ENCODE measurements at regions not wholly inside any gene's neighbourhood (a gene's known extent, or its start where the extent isn't known, plus 50 kb on each side); places are given as distances from the start of the nearest gene placed in this dataset.

DNA sequence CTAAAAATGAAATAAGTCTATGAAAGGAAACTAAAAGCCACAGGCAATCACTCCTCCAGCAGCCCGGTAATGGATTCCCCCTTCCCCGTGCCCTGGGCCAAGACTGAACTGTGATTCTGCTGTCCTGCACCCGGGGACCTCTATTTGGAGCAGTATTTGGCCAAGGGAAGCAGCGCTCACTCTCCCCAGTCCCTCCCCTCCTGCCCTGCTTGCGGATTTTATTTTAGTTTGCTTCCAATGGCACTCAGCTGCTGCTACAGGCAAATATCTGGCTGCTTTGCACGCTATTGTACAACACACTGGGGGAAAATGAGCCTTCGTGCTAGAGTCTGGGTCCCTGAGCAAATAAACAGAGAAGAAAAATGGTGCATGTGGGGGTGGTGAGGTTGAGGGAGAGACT, 975.7 kb upstream of the RBFOX1 start:
- no peak for DNase-seq

DNA sequence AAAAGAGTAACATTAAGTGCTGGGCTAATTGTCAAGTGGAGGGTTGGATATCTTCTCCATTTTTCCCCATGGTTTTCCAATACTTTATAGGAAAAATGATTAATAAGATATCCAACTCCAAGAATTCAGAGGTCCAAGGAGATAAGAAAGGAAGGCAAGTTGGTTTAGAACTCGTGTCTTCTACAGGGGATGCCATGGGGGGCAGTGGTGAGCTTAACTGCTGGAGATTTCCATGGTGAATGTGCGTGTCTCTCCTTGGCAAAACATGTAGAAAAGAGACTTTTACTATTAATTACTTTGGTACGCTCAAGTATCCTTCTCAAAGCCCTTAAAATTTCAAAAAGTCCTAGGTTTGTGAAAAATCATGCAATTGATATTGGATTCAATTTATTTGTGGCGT, 982.9 kb upstream of the RBFOX1 start:
- DNase-seq: no peak

DNA sequence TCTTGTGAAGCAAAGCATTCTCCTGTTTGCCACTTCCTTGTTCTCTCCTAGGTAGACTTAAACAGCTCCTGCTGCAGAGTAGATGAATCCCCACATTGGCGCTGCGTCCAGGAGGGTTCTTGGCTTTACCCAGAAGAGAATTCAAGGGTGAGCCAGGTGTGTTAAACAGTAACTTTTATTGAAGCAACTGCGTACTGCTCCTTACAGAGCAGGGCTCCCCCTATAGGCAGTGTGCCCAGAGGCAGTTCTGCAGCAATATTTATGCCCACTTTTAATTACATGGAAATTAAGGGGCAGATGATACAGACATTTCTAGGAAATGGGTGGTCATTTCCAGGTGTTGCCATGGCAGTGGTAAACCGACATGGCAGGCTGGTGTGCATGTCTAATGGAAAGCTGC, 987.6 kb upstream of the RBFOX1 start:
- DNase-seq: no peak

DNA sequence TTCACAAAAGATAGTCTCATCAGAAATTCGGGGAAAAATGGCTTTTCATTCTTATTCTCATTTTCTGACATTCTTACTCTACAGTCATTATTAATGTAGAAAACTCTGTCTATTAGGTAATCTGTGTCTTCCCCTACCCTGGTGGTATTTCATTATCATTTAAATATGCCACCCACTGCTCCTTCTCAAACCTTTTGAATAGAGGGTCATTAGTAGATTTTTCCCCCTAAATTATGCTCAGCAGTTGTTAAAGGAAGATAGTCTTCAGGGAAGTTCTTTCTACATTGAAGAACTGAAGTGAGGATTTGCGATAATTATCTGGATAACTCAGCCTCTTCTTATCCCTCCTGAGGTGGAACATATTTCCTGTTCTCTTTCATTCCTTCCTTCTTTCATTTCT, 989.5 kb upstream of the RBFOX1 start:
- no peak for DNase-seq

DNA sequence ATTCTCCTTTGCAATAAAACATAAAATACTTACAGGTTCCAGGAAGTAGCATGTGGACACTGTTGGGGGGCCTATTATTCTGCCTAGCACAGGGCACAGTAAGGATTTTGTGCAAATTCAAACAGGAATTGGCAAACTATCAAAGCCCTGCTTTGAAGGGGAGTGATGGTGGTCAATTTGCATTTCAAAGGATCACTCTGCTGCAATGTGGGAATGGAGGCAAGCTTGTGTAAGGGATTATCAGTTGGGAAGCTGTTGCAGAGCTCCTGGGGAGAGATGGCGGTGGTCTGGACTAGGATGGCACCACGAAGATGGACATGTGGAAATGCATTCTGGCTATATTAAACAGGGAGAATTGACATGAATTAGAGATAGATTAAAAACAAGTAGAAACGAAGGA, 990.7 kb upstream of the RBFOX1 start:
- DNase-seq: no peak

DNA sequence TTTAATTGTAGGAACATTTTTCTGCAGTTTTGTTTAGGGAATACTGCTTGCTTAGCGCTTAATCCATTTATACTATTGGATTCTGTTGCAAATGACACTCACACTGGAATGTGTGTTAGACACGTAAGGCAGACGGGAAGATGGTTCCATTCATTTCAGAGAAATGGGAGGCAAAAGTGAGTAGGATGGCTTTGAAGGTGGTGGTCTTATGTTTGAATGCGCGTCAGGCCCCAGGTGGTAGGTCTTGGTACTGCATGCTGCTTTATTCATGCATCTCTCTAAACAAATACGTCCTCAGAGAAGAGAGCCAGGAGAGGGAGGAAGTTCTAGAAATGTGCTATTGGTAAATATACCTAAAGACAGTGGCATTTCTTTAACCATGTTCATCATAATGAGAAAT, 997.6 kb upstream of the RBFOX1 start:
- peak in 1 of 2 donors; percentile 5 for DNase-seq

DNA sequence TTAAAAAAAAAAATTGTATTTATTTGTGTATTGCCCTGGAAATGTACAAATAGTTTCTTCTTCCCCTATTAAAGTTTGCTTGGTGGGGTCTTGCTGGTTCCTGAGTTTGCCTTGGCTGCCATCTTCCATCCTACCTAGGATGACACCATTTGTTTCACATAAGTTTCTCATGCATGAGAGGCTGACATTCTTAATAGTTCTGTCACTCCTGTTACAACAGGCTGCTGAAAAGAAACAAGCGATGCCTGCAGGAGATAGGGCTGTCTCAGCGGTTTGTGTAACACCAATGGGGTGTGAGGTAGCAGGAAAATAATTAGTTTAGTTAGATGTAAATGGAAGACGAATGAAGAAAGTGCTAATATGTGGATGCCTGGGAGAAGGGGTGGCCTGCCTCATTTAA, 1000.9 kb upstream of the RBFOX1 start:
- DNase-seq: no peak

DNA sequence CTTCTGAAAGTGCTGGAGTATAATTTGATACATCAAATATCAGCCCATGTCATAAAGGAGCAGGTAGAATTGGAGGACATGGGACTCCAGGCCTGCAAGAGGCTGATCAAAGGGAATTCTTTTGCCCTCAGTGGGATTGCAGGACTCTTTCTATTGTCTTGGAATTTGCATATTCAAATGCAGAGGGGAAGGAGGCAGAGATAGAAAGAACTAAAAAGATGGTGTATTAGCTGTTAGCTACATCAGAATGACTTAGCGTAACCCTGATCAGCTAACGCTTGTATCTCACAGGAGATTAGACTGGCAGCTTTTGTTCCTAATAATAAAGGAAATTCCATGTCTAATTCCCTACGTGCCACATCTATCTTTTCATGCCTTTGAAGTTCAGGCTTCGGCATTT, 1014.7 kb upstream of the RBFOX1 start:
- no peak for DNase-seq

DNA sequence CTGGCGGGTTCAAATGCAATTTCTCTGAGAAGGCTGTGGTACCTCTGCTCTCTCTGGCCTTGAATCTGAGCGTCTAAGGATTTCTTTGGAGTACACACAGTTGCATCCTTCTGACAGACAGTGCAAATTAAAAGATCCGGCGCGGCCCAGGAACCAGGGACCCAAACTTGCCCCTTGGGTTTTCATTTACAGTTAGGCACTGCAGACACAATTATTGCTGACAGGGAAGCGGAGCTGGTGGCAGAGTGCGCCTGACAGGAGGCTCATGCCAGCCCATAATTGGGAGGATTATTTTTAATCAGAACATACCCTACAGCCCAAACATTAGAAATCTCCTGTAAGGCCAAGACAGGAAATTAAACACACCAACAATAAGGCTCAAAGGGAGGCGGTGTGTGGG, 1023.4 kb upstream of the RBFOX1 start:
- DNase-seq: no peak

DNA sequence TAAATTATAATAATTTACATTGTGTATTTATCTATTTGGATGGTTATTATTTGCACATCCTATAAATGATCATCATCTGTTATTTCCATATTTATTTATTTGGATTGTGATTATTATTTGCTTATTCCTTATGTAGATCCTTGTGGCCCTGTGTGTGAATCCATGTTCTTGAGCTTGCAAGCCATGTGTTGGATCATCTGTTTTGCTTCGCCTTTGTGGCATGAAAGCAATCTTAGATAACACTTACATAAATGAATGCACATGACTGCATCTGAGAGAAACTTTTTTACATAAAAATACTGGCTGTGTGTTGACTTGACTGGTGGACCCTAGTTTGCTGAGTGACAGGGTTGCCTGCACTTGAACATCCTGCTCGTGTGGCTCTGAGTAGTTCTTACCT, 1024.5 kb upstream of the RBFOX1 start:
- DNase-seq: no peak

DNA sequence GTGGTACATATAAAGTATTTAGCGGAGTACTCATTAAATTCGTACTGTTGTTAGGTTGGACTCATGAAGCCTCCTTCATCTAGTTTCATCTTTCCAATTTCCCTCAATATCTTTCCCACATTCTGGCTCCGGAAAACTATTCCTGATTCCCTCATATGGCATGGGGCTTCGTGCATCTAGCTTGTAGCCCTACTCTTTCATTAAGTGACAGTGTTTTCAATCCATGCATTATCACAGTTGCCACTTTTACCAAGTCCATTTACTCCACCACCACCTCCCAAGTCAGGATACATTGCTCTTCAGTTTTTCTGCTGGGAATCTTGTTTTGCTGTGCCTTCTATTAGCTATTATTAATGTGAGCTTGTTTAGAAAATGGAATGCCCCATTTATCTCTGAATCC, 1032.1 kb upstream of the RBFOX1 start:
- no peak for DNase-seq

DNA sequence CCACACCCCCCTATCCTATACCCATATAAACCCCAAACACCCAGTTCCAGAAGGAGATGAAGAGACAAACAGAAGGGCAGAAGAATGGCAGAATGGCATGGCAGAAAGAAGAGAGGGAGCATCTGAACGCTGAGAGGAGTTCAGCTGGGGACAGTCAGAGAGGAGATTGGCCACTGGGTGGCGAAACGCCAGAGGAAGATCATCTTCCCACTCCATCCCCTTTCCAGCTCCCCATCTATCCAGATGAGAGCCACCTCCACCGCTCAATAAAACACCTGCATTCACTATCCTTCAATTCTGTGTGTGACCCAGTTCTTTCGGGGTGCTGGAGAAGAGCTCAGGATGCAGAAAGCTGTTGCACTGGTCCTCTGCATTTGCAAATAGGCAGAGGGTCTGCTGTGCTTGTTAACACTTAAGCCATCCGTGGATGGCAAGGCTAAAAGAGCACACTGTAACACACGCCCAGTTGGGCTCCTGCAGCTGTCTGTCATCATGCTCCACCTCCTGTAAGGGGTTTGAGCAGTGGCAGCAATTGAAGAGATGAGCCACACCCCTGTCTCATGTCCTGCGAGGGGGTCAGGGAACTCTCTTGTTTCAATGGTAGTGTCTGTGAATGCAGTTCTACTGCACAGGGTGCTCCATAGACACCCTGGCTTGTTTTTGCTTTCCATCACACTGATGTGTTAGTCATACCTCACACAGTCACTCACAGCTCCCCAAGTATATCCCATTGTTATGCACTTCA, 1034.8 kb upstream of the RBFOX1 start:
- DNase-seq: no peak

DNA sequence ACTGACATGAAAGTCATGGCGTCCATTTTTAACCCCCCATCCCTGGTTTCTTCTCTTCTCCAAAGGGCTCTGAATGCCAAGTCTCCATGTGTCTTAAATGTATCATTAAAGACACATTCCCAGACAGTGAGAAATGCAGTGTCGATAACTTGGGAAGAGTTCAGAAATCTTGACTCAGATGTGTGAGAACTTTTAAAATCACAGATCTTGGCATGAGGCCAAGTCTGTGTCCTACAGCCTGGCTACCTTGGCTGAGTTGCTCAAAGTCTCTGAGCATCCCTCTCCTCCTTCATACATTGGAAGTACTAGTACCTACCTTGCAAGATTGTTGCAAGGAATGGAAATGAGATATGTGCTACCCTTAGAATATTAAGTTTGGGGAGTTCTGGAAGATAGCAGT, 1046.5 kb upstream of the RBFOX1 start:
- no peak for DNase-seq

DNA sequence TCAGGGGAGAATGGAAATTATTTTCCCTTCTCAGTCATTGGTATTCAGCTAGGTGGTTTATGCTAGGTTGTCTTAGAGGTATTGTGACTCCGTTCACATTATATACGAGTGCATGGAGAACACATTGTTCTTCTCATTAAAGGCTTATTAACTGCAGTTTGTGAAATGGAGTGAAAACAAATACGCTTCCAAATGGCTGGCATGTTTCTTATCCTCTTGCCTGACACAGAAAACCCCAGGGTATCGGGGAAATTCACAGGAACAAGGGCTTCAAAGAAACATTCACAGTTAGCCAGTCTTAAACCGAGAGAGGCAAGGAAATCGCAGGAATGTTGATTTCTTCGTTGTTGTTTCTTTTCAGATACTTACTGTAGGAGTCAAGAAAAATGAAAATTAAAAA, 1047.9 kb upstream of the RBFOX1 start:
- no peak for DNase-seq

DNA sequence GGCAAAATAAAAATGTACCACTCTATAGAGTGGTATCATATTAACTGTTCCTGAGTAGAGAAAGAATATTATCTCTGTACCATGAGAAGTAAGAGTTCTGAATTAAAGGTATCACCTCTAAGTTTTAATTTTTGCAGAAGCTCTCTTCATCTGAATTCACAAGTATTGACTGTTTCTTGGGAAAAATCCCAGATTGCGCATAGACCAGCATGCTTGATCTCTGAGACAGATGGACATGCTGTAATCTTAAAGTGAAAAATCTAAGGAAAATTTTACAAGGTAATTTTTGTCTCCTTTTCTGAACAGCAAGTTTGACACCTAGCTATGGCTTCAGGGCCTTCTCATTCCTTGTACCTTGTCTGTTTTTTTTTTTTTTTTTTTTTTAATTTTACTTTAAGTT, 1050.7 kb upstream of the RBFOX1 start:
- no peak for DNase-seq

DNA sequence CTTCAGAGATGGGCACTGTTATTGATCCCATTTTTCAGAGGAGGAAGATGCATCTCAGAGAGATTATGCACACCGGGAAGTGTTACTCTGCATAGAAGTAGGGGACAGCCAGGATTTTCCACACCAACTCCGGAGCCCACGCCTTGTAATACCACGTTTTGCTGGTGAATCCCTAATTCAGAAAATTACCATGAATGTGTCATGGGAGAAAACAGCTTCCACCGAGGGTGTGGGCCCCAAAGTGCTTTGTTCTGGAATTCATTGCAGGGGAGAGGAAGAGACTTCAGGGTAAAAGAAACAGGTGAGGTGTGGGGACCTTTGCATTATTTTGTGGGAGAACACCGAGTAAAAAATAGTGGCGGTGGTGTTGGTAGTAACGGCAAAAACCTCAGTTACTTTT, 1051.4 kb upstream of the RBFOX1 start:
- no peak for DNase-seq

DNA sequence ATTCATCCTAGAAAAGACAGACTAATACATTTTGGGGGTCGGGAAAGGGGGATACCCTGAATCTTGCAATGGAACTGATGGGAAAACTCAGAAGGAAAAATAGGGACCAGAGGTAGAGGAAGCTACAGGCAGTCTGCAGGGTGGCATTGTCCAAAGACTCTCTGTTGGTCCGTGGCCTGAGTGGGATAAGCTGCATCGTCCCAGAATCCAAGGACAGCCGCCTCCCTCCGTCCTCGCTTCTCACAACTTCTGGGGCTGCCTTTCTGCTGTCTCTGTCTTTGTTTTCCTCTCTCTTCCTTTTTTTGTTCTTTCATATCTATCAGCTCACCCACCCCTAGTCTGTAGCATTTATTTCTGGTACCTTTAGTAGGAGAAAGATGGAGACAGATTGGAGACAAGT, 1052.6 kb upstream of the RBFOX1 start:
- DNase-seq: no peak

DNA sequence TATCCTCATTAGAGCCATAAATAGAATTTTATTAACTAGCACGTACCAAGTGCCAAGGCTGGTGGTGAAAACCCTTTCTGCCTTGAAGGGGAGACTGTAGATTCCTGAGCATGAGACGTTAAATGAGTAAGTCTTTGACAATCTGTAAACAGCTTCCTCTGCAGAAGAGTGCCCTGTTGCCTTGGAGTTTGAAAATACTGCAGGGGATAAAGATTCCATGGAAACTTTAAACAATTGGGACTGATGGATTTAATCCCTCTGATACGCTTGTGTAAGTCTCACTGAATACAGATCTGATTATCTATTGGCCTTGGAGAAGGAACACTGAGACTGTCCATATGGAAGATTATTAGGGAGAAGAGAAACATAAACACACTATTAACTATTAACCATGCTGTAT, 1053.4 kb upstream of the RBFOX1 start:
- DNase-seq: no peak

DNA sequence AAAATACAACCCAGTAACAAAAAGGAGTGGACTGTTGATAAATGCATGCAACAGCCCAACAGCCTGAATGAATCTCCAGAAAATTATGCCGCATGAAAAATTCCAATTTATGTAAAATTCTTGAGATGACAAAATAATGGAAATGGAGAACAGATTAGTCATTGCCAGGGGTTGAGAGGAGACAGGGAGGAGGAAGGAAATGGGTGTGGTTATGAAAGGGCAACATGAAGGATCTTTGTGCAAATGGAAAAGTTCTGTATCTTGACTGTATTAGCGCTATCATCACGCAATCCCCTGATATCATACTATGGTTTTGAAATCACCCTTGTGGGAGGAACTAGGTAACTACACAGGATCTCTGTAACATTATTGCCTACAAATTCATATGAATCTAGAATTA, 1058.3 kb upstream of the RBFOX1 start:
- no peak for DNase-seq

DNA sequence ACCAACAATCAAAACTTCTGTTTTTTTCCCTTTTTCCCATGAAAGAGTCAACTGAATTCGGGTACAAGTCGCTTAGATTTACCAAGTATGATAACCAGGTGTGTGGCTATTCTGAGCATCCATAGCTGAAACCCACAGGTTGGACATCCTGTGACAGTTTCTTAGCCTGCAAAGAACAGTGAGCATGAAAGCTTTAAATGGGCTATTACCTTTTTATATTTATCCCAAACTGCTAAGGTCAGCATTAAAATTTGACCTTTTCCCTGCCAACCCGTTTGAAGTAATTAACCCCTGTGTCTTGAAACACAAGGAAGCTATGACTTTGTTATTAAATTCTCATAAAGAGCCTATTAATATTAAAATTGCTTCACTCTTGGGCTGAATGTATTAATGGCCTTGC, 1065.0 kb upstream of the RBFOX1 start:
- no peak for DNase-seq

DNA sequence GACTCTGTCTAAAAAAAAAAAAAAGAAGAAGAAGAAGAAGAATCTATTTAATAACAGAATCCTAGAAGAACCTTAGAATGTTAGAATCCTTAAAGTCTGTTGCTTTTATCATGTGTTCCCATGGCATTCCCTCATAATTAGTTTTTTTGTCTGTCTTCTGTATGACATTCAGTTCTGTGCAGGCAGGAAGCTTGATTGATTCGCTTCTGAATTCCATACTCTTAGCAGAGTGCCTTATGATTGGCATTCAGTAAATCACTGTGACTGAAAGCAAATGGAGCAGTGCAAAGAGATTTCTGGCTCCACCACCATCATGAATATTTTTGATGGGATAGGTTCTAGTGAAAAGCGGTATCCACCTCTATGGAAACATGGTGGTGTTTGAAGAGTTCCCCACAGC, 1065.9 kb upstream of the RBFOX1 start:
- DNase-seq: no peak

DNA sequence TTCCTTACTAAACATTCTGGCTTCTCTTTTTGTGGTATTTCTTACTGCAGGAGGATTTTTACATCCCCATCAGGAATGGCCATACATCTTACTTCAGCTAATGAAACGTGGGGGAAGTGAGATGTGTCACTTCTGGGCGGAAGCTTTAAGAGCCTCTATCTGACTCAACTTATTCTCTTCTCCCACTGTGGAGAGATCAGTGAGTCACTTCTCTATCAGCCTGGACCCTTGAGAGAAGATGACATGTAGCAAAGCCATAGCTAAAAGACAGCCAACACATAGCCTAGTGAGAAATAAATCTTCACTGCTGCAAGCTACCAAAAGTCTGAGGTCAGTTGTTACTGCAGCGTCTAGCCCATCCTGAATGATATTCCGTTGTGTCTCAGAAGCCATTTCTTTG, 1066.7 kb upstream of the RBFOX1 start:
- DNase-seq: no peak

DNA sequence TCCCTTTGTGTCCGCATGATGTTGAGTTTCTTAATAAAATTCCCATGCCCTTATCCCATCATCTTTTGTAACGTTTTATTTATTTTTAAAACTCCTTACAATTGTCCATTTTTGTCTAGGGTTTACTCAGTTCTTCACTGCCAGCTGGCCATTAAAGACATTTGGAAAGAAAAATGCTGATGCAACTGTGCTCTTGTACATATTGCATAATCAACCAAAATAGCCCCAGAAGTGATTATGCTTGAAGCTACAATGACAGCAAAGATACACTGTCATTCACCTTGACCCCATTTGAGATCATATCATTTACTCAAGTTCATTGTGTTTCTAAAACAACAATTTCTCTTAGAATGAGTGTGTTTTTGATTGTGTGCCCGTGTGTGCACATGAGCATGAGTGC, 1074.6 kb upstream of the RBFOX1 start:
- DNase-seq: no peak

DNA sequence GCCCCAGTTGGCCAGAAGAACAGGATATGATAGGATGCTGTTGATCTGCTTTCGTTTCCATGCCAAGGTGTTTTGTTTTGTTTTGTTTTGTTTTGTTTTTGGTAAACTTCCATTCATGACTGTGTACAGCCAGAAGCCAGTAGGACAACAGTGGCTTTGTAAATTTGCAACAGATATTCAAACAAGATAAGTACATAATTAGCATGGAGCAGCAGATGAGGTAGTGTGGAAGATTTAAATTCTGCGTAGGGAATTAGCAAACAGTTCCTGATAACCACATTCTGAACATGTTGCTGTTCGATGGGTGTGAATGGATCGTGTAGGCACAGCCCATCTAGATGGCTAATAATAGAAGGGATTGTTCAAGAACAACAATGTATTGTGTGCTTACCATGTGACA, 1080.1 kb upstream of the RBFOX1 start:
- no peak for DNase-seq

DNA sequence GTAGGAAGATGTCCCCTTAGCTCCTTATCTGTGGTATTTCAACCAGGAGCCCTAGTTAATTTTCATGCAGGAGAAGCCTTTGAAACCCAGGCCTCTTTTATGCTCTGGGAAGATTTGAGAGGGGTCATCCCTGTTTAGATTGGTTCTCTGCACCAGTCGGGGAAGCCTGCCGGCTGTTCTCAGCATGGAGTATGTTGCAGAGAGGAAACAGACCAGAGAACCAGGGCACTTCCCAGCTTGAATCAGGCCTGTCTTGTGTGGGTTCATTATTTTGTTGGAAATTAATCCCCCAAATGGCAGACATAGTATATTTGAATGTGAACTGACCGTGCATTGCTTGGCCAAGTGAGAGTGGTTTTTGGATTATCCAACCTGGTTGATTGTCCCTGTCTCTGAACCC, 1082.1 kb upstream of the RBFOX1 start:
- DNase-seq: no peak

DNA sequence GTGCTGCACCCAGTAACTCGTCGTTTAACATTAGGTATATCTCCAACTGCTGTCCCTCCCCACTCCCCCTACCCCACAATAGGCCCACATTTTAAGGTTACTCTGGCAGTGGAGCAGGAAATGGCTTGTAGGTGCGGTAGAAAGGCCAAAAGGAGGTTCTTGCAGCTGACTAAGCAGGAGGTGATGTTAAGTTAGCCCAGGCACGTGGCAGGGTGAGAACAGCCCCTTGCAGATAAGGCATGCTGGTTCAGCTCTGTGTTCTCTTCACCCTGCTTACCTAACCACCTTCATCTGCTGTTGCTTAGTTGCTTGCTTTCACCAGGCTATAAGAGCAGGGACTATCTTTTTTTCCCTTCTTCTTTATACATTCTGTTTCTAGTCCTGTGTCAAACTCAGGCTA, 1082.8 kb upstream of the RBFOX1 start:
- DNase-seq: no peak
